SJSA1 (cell line): ENCODE measurements at regions not wholly inside any gene's neighbourhood (a gene's known extent, or its start where the extent isn't known, plus 50 kb on each side); places are given as distances from the start of the nearest gene placed in this dataset.

Experiments
- DNase-seq, 2 experiments: peaks; one replicate each; pipeline ENCODE4 v3.0.0-alpha.2; 2015 to 2020; ENCODE audit warnings: low spot score in 2 of 2, low read depth in 1 of 2
- H3K27ac ChIP-seq: fragments of 250-450 bp; sonication (Bioruptor Pico); 2 replicates; pipeline ENCODE4 v1.5.1; 2020; ENCODE audit warnings: mild to moderate bottlenecking, moderate library complexity
- H3K27me3 ChIP-seq: fragments of 250-450 bp; sonication (Bioruptor Pico); replicated peaks from 2 replicates; pipeline ENCODE4 v1.5.1; 2020; ENCODE audit warnings: mild to moderate bottlenecking, moderate library complexity
- H3K36me3 ChIP-seq: fragments of 250-450 bp; sonication (Bioruptor Pico); 2 replicates; pipeline ENCODE4 v1.5.1; 2020; ENCODE audit warnings: mild to moderate bottlenecking
- H3K4me1 ChIP-seq: fragments of 250-450 bp; sonication (Bioruptor Pico); replicated peaks from 2 replicates; pipeline ENCODE4 v1.6.1; 2021; ENCODE audit warnings: mild to moderate bottlenecking
- H3K4me3 ChIP-seq: fragments of 250-450 bp; sonication (Bioruptor Pico); 2 replicates; pipeline ENCODE4 v1.5.1; 2020; ENCODE audit warnings: mild to moderate bottlenecking
- H3K9me3 ChIP-seq: fragments of 250-450 bp; sonication (Bioruptor Pico); replicated peaks from 2 replicates; pipeline ENCODE4 v1.5.1; 2020; ENCODE audit warnings: mild to moderate bottlenecking

GRCh38 chr6:41449399-41450245, 96.6 kb upstream of the FOXP4 start:
- no peak overlapping the region for H3K27ac ChIP-seq
- H3K36me3 ChIP-seq: no peaks in the 10 kb centered on the region
- no peaks in the 10 kb centered on the region for H3K27me3 ChIP-seq
- peak in 1 of 2 experiments; percentile 15 for DNase-seq
- peaks cover 12% of the 10 kb centered on the region for H3K4me1 ChIP-seq
- no peaks in the 10 kb centered on the region for H3K9me3 ChIP-seq
- no peak overlapping the region for H3K4me3 ChIP-seq

DNA sequence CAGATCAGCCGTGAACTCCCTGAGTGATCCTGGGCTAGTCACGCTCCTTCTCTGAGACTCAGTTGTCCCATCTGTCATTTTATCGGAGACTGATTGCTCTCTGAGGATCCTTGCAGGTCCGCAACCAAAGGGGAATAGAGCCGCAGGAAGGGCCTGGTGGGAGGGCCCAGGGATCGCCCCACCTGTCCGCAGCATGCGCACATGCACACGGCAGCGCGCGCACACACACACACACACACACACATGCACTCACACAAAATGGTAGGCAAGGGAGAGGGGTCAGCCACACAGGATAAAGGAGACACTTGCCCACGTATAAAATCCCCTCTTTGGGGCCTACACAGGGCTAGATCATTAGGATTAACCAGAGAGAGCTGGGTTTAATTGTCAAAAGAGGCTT, 95.6 kb upstream of the FOXP4 start:
- no peaks in the 10 kb centered on the region for H3K27me3 ChIP-seq
- H3K36me3 ChIP-seq: no peaks in the 10 kb centered on the region
- no peak overlapping the region for H3K4me3 ChIP-seq
- peaks cover 14% of the 10 kb centered on the region for H3K4me1 ChIP-seq
- DNase-seq: no peak
- H3K27ac ChIP-seq: no peak overlapping the region
- H3K9me3 ChIP-seq: no peaks in the 10 kb centered on the region

DNA sequence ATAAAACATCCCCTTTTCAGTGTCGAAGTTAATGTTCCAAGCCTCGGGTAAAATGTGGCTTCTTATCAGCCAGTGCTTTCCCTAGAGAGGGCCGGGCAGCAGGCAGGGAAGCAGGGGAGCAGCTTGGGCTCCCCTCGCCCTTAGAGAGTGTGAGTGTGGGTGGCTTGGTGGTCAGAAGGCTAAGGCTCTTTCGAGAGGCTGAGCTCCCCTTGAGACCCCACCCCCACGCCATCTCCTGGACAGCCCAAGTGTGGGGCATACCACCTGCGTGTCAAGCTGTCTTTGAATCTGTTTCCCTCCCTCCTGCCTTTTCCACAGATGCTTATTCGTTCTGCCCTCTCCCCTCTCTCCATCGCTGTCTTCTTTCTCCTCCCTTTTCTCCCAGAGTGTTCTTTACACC, 95.1 kb upstream of the FOXP4 start:
- no peak for DNase-seq
- H3K4me1 ChIP-seq: peaks cover 19% of the 10 kb centered on the region
- H3K9me3 ChIP-seq: no peaks in the 10 kb centered on the region
- no peaks in the 10 kb centered on the region for H3K36me3 ChIP-seq
- no peak overlapping the region for H3K27ac ChIP-seq
- H3K4me3 ChIP-seq: no peak overlapping the region
- no peaks in the 10 kb centered on the region for H3K27me3 ChIP-seq

DNA sequence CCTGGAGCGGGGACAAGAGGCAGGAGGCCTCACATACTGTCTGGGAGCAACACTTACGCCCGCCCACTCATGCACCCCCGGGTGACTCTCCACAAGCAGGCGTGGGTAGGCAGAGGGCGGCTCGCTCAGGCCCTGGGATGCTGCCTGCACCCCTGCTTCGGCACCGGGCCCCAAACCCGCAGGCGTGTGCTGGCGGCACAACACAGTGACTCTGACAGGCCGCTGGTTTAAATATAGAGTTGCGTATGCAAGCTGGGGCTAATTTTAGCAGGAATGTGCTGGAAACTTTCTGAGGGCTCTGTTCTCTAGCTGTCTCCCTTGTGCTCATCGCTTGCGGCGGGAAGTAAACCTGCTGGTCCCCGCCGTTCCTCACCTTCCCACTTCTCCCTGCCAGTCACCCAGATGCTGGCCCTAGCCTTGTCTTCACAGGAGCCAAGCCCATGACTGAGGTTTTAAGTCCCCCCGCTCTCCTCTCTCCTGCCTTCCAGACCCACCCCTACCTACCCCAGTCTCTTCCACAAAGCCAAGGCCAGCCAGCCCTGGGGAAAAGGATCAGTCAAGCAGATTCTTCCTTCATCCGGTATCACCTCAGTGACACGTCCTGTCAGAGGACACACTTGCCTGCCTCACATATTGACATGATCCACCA, 94.5 kb upstream of the FOXP4 start:
- H3K4me3 ChIP-seq: no peak overlapping the region
- peaks cover 25% of the 10 kb centered on the region for H3K4me1 ChIP-seq
- H3K9me3 ChIP-seq: no peaks in the 10 kb centered on the region
- H3K36me3 ChIP-seq: no peaks in the 10 kb centered on the region
- no peak overlapping the region for H3K27ac ChIP-seq
- H3K27me3 ChIP-seq: no peaks in the 10 kb centered on the region
- no peak for DNase-seq

GRCh38 chr6:41452763-41453162, 93.4 kb upstream of the FOXP4 start:
- Histone ChIP-seq H3K36me3 (no peaks in the 10 kb centered on the region), H3K9me3 (no peaks in the 10 kb centered on the region), H3K4me3 (no peak overlapping the region), H3K27ac (no peak overlapping the region), H3K27me3 (no peaks in the 10 kb centered on the region), H3K4me1 (peaks cover 28% of the 10 kb centered on the region)
- no peak for DNase-seq

GRCh38 chr6:41453244-41453643, 92.9 kb upstream of the FOXP4 start:
- Histone ChIP-seq H3K27me3 (no peaks in the 10 kb centered on the region), H3K9me3 (no peaks in the 10 kb centered on the region)

GRCh38 chr6:41454189-41454789, 91.9 kb upstream of the FOXP4 start:
- Histone ChIP-seq H3K9me3 (no peaks in the 10 kb centered on the region), H3K36me3 (no peaks in the 10 kb centered on the region), H3K4me1 (peaks cover 23% of the 10 kb centered on the region), H3K27me3 (no peaks in the 10 kb centered on the region), H3K4me3 (no peak overlapping the region), H3K27ac (no peak overlapping the region)
- DNase-seq: no peak

More at GRCh38 chr6:41453244-41453643, 92.9 kb upstream of the FOXP4 start:
- Histone ChIP-seq H3K27ac (no peak overlapping the region), H3K4me1 (peaks cover 28% of the 10 kb centered on the region), H3K4me3 (no peak overlapping the region), H3K36me3 (no peaks in the 10 kb centered on the region)
- DNase-seq: no peak

DNA sequence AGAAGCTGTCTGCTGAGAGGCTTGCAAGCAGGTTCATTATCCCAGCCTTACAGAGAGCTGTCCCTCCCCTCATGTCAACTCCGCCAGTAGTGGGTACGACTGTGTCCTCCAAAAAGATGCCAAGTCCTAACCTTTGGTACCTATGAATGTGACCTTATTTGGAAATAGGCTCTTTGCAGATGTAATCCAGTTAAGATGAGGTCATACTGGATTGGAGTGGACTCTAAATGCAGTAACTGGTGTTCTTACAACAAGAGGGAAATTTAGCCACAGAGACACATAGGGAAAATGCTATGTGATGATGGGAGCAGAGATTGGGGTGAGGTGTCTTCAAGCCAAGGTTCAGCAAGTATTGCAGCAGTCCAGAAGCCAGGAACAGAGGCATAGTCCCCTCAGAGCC, 90.8 kb upstream of the FOXP4 start:
- H3K27me3 ChIP-seq: no peaks in the 10 kb centered on the region
- no peaks in the 10 kb centered on the region for H3K36me3 ChIP-seq
- DNase-seq: no peak
- H3K27ac ChIP-seq: no peak overlapping the region
- H3K4me3 ChIP-seq: no peak overlapping the region
- H3K4me1 ChIP-seq: peaks cover 17% of the 10 kb centered on the region
- no peaks in the 10 kb centered on the region for H3K9me3 ChIP-seq

DNA sequence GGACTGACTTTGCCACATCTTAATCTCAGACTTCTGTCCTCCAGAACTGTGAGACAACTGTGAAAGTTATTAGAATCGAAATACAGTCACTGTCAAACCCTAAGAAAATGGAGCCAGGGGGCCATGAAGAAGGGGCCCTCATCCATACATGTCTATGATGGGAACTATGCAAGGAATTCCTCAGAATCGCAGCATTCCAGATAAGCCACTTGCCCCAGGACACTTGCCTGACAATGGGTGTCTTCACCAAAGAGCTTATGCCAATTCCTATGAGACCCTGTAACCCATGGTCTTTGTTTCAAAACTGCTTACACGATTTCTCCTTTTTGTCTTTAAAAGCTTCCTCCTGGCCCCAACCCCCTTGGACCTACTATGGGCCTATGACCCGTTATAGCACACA, 90.4 kb upstream of the FOXP4 start:
- Histone ChIP-seq H3K4me1 (peaks cover 17% of the 10 kb centered on the region), H3K27me3 (no peaks in the 10 kb centered on the region), H3K27ac (no peak overlapping the region), H3K9me3 (no peaks in the 10 kb centered on the region), H3K36me3 (no peaks in the 10 kb centered on the region), H3K4me3 (no peak overlapping the region)
- peak in 1 of 2 experiments; percentile 19 for DNase-seq

GRCh38 chr6:41457303-41457670, 88.9 kb upstream of the FOXP4 start:
- Histone ChIP-seq H3K4me1 (peaks cover 17% of the 10 kb centered on the region), H3K9me3 (no peaks in the 10 kb centered on the region), H3K27me3 (no peaks in the 10 kb centered on the region), H3K4me3 (no peak overlapping the region), H3K36me3 (no peaks in the 10 kb centered on the region), H3K27ac (no peak overlapping the region)
- DNase-seq: no peak

GRCh38 chr6:41459738-41460137, 86.4 kb upstream of the FOXP4 start:
- Histone ChIP-seq H3K27me3 (no peaks in the 10 kb centered on the region), H3K9me3 (no peaks in the 10 kb centered on the region), H3K4me3 (no peak overlapping the region), H3K27ac (no peak overlapping the region), H3K36me3 (no peaks in the 10 kb centered on the region), H3K4me1 (peaks cover 35% of the 10 kb centered on the region)
- no peak for DNase-seq

DNA sequence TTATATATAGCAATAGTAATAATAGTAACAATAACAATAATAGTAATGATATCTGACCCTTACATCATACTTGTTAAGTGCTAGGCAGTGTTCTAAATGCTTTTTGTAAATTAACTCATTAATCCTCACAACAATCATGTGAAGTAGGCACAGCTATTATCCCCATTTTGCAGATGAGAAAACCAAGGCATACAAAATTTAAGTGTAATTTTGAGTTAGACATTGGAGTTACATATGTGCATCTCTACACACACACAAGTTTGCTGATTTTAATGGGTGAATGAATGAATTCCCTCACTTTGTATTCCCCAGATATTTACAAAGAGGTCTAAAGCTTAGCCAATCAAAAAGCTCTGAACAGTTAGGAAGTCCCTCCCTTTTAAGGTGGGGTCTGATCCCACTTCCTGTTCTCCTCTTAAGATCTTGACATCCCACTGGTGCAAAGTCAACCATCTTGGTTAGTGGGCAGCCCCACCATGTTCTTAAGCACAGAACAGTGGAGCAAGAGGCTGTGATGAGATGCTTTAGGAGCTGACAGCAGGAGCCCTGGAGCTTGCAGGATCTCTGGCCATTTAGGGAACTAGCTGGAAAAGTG, 85.3 kb upstream of the FOXP4 start:
- Histone ChIP-seq H3K27me3 (no peaks in the 10 kb centered on the region), H3K4me1 (peaks cover 33% of the 10 kb centered on the region), H3K36me3 (no peaks in the 10 kb centered on the region), H3K27ac (no peak overlapping the region), H3K9me3 (no peaks in the 10 kb centered on the region), H3K4me3 (no peak overlapping the region)
- DNase-seq: no peak

GRCh38 chr6:41462033-41462432, 84.1 kb upstream of the FOXP4 start:
- peaks cover 23% of the 10 kb centered on the region for H3K4me1 ChIP-seq

More at GRCh38 chr6:41462033-41462432, 84.1 kb upstream of the FOXP4 start:
- Histone ChIP-seq H3K4me3 (no peak overlapping the region), H3K27me3 (no peaks in the 10 kb centered on the region), H3K9me3 (no peaks in the 10 kb centered on the region), H3K36me3 (no peaks in the 10 kb centered on the region), H3K27ac (no peak overlapping the region)
- DNase-seq: no peak
